WTC11 (cell line): ENCODE measurements at regions not wholly inside any gene's neighbourhood (a gene's known extent, or its start where the extent isn't known, plus 50 kb on each side); places are given as distances from the start of the nearest gene placed in this dataset.

Source experiments
- ATAC-seq: fragments of 200-7000 bp; cut with Tn5 transposase; 2 replicates; pipeline ENCODE4 v1.10.0; 2021; ENCODE audit warnings: mild to moderate bottlenecking, moderate library complexity
- CTCF ChIA-PET: fragments of 300-600 bp; sonication (Branson Sonifier 250); formaldehyde crosslinking; loops from one replicate; lab custom pipeline; 2021; ENCODE audit warnings: antibody characterized with exemption; lab: Charles Lee
- POLR2A ChIA-PET: fragments of 350-600 bp; sonication (Branson Sonifier 250); formaldehyde crosslinking; loops from one replicate; lab custom pipeline; 2021; ENCODE audit warnings: antibody characterized with exemption; lab: Charles Lee
- DNase-seq: peaks from one replicate; pipeline ENCODE4 v3.0.0; 2021; ENCODE audit warnings: low spot score
- H3K27ac Mint-ChIP-seq: 2 replicates; pipeline ENCODE4 v1.8.0; 2021; ENCODE audit warnings: mixed read lengths
- H3K27me3 Mint-ChIP-seq: 2 replicates; pipeline ENCODE4 v1.8.0; 2021; ENCODE audit warnings: low read depth, mild to moderate bottlenecking, moderate library complexity, mixed read lengths
- H3K36me3 Mint-ChIP-seq: 2 replicates; pipeline ENCODE4 v1.8.0; 2021; ENCODE audit warnings: mixed read lengths
- H3K4me1 Mint-ChIP-seq: 2 replicates; pipeline ENCODE4 v1.8.0; 2022; ENCODE audit warnings: mixed read lengths
- H3K4me3 Mint-ChIP-seq: 2 replicates; pipeline ENCODE4 v1.8.0; 2021; ENCODE audit warnings: mild to moderate bottlenecking, moderate library complexity, mixed read lengths
- H3K9me3 Mint-ChIP-seq: 2 replicates; pipeline ENCODE4 v1.8.0; 2021; ENCODE audit warnings: mixed read lengths
- ATF6 ChIP-seq: sonication (generic); formaldehyde crosslinking; IDR thresholded peaks from 2 replicates; pipeline ENCODE4 v1.8.1; 2023; ENCODE audit warnings: mild to moderate bottlenecking, missing genetic modification reagents
- CBFB ChIP-seq: sonication (generic); formaldehyde crosslinking; IDR thresholded peaks from 2 replicates; pipeline ENCODE4 v1.8.1; 2022; ENCODE audit warnings: mild to moderate bottlenecking, low read depth, missing genetic modification reagents
- CTCF ChIP-seq: fragments of 200-600 bp; IDR thresholded peaks from 2 replicates; pipeline ENCODE4 v1.8.0; 2022; ENCODE audit warnings: antibody characterized with exemption
- GRHL2 ChIP-seq: fragments of 250-450 bp; sonication (Bioruptor Pico); IDR thresholded peaks from 2 replicates; pipeline ENCODE4 v1.8.0; 2022; ENCODE audit warnings: mild to moderate bottlenecking, moderate library complexity; ENCODE audit not compliant: insufficient replicate concordance, severe bottlenecking
- GTF2I ChIP-seq: fragments of 250-450 bp; sonication (Bioruptor Pico); conservative IDR thresholded peaks from 2 replicates; pipeline ENCODE4 v1.4.0; 2021; ENCODE audit warnings: mild to moderate bottlenecking
- MXD4 ChIP-seq: fragments of 250-450 bp; sonication (Bioruptor Pico); IDR thresholded peaks from 2 replicates; pipeline ENCODE4 v1.8.0; 2021; ENCODE audit warnings: mild to moderate bottlenecking, moderate library complexity, borderline replicate concordance
- NFYB ChIP-seq: sonication (generic); formaldehyde crosslinking; conservative IDR thresholded peaks from 2 replicates; pipeline ENCODE4 v1.8.0; 2022; ENCODE audit warnings: low read depth, missing genetic modification reagents
- NR1H2 ChIP-seq: sonication (generic); formaldehyde crosslinking; IDR thresholded peaks from 2 replicates; pipeline ENCODE4 v1.9.0; 2021; ENCODE audit warnings: mild to moderate bottlenecking, moderate library complexity, missing genetic modification reagents
- OVOL2 ChIP-seq: fragments of 250-450 bp; sonication (Bioruptor Pico); IDR thresholded peaks from 2 replicates; pipeline ENCODE4 v1.9.0; 2021; ENCODE audit warnings: mild to moderate bottlenecking, borderline replicate concordance
- PRRX2 ChIP-seq: fragments of 250-450 bp; sonication (Bioruptor Pico); IDR thresholded peaks from 2 replicates; pipeline ENCODE4 v1.8.0; 2021; ENCODE audit warnings: mild to moderate bottlenecking
- TCF7 ChIP-seq: sonication (generic); formaldehyde crosslinking; IDR thresholded peaks from 2 replicates; pipeline ENCODE4 v1.8.0; 2022; ENCODE audit warnings: mild to moderate bottlenecking, low read depth, missing genetic modification reagents, moderate library complexity
- ZNF219 ChIP-seq: sonication (generic); formaldehyde crosslinking; IDR thresholded peaks from 2 replicates; pipeline ENCODE4 v1.8.0; 2023; ENCODE audit warnings: missing genetic modification reagents, mild to moderate bottlenecking, borderline replicate concordance
- ZNF425 ChIP-seq: fragments of 250-450 bp; sonication (Bioruptor Pico); conservative IDR thresholded peaks from 2 replicates; pipeline ENCODE4 v1.9.0; 2021; ENCODE audit warnings: mild to moderate bottlenecking
- ZNF671 ChIP-seq: fragments of 250-450 bp; sonication (Bioruptor Pico); IDR thresholded peaks from 2 replicates; pipeline ENCODE4 v1.8.0; 2021; ENCODE audit warnings: mild to moderate bottlenecking
- TF ChIP-seq, protein P1 (sequence below): sonication (generic); formaldehyde crosslinking; IDR thresholded peaks from 2 replicates; pipeline ENCODE4 v1.8.0; 2022; ENCODE audit warnings: mild to moderate bottlenecking, missing genetic modification reagents

GRCh38 chrX:113457719-113458118 is 617.1 kb upstream of the AMOT start (continued):
- TF ChIP-seq ZNF425 (CRISPR knock-in tag): no peak
- TF ChIP-seq PRRX2 (CRISPR knock-in tag): no peak
- no peak for TF ChIP-seq ZNF219
- TF ChIP-seq ATF6: no peak
- TF ChIP-seq TCF7 (CRISPR knock-in tag): no peak
- no peak for TF ChIP-seq GRHL2 (CRISPR knock-in tag)
- TF ChIP-seq CTCF: no peak

GRCh38 chrX:113455582-113455981 is 615.0 kb upstream of the AMOT start:
- POLR2A ChIA-PET: no interaction called here
- Mint-ChIP-seq H3K4me3 (no peak overlapping the region), H3K36me3 (no peaks in the 10 kb centered on the region)

More at GRCh38 chrX:113455582-113455981, 615.0 kb upstream of the AMOT start:
- H3K27me3 Mint-ChIP-seq: no peaks in the 10 kb centered on the region
- H3K9me3 Mint-ChIP-seq: 0 out of 2 replicates have a peak, but pooled peaks cover 6% of the 10 kb centered on the region
- H3K27ac Mint-ChIP-seq: no peak overlapping the region
- CTCF ChIA-PET: no interaction called here
- TF ChIP-seq CTCF (no peak), GTF2I (no peak), CBFB (CRISPR knock-in tag) (no peak), ZNF425 (CRISPR knock-in tag) (no peak), OVOL2 (CRISPR knock-in tag) (no peak), ZNF671 (CRISPR knock-in tag) (no peak), MXD4 (CRISPR knock-in tag) (no peak), NR1H2 (CRISPR knock-in tag) (no peak), NFYB (no peak)
- TF ChIP-seq, protein P1, sequence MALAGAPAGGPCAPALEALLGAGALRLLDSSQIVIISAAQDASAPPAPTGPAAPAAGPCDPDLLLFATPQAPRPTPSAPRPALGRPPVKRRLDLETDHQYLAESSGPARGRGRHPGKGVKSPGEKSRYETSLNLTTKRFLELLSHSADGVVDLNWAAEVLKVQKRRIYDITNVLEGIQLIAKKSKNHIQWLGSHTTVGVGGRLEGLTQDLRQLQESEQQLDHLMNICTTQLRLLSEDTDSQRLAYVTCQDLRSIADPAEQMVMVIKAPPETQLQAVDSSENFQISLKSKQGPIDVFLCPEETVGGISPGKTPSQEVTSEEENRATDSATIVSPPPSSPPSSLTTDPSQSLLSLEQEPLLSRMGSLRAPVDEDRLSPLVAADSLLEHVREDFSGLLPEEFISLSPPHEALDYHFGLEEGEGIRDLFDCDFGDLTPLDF (CRISPR knock-in tag): no peak
- DNase-seq: no peak
- ATAC-seq: no peak
- no peaks in the 10 kb centered on the region for H3K4me1 Mint-ChIP-seq
